Hepatocyte (in vitro differentiated cells): ENCODE measurements at regions not wholly inside any gene's neighbourhood (a gene's known extent, or its start where the extent isn't known, plus 50 kb on each side); places are given as distances from the start of the nearest gene placed in this dataset.

ENCODE experiments used
- DNase-seq: peaks from one replicate; pipeline ENCODE4 v3.0.0-alpha.2; 2016; ENCODE audit warnings: low spot score
- H2AFZ ChIP-seq: fragments of 200-600 bp; sonication (generic); 2 replicates; pipeline ENCODE4 v1.6.0; 2016; ENCODE audit warnings: antibody characterized with exemption, mild to moderate bottlenecking
- H3K27ac ChIP-seq: fragments of 200-600 bp; sonication (generic); 2 replicates; pipeline ENCODE4 v1.5.1; 2016; ENCODE audit warnings: mild to moderate bottlenecking
- H3K27me3 ChIP-seq: fragments of 200-600 bp; sonication (generic); 2 replicates; pipeline ENCODE4 v1.6.1; 2016
- H3K36me3 ChIP-seq: fragments of 200-600 bp; sonication (generic); replicated peaks from 2 replicates; pipeline ENCODE4 v1.5.1; 2016; ENCODE audit warnings: low read depth; ENCODE audit not compliant: insufficient read depth
- H3K4me1 ChIP-seq: fragments of 200-600 bp; sonication (generic); 2 replicates; pipeline ENCODE4 v1.5.1; 2016; ENCODE audit warnings: mild to moderate bottlenecking, moderate library complexity; ENCODE audit not compliant: insufficient read depth
- H3K4me2 ChIP-seq: fragments of 200-600 bp; sonication (generic); 2 replicates; pipeline ENCODE4 v1.6.0; 2016
- H3K4me3 ChIP-seq: fragments of 200-600 bp; sonication (generic); 2 replicates; pipeline ENCODE4 v1.5.1; 2016; ENCODE audit warnings: mild to moderate bottlenecking
- H3K79me2 ChIP-seq: fragments of 200-600 bp; sonication (generic); 2 replicates; pipeline ENCODE4 v1.6.0; 2017; ENCODE audit warnings: mild to moderate bottlenecking
- H3K9me2 ChIP-seq: fragments of 200-600 bp; sonication (generic); replicated peaks from 2 replicates; pipeline ENCODE4 v1.6.0; 2017; ENCODE audit warnings: mild to moderate bottlenecking; ENCODE audit not compliant: insufficient read depth
- H3K9me3 ChIP-seq: fragments of 200-600 bp; sonication (generic); 2 replicates; pipeline ENCODE4 v1.5.1; 2016; ENCODE audit warnings: low read depth, mild to moderate bottlenecking
- H4K20me1 ChIP-seq: fragments of 200-600 bp; sonication (generic); 2 replicates; pipeline ENCODE4 v1.6.0; 2016; ENCODE audit warnings: mild to moderate bottlenecking; ENCODE audit not compliant: insufficient read depth, poor library complexity, severe bottlenecking
- EZH2 ChIP-seq: fragments of 200-600 bp; sonication (generic); IDR thresholded peaks from 2 replicates; pipeline ENCODE4 v1.6.1; 2016; ENCODE audit warnings: antibody characterized with exemption, mild to moderate bottlenecking, borderline replicate concordance
- EZH2phosphoT487 ChIP-seq: fragments of 200-600 bp; sonication (generic); IDR thresholded peaks from one replicate; pipeline ENCODE4 v1.6.1; 2018; ENCODE audit warnings: antibody characterized with exemption, mild to moderate bottlenecking, low read depth, moderate library complexity; ENCODE audit not compliant: unreplicated experiment, severe bottlenecking
- WGBS: methylation state at CpG from one replicate; pipeline ENCODE4 v1.1.6; 2016; ENCODE audit warnings: low lambda C conversion rate; ENCODE audit errors: missing lambda C conversion rate; 5-methylcytosine and 5-hydroxymethylcytosine counted together
- TF ChIP-seq, protein P1 (sequence below): fragments of 200-600 bp; sonication (generic); IDR thresholded peaks from 2 replicates; pipeline ENCODE4 v1.5.1; 2016; ENCODE audit warnings: antibody characterized with exemption, mild to moderate bottlenecking; ENCODE audit not compliant: poor library complexity

DNA sequence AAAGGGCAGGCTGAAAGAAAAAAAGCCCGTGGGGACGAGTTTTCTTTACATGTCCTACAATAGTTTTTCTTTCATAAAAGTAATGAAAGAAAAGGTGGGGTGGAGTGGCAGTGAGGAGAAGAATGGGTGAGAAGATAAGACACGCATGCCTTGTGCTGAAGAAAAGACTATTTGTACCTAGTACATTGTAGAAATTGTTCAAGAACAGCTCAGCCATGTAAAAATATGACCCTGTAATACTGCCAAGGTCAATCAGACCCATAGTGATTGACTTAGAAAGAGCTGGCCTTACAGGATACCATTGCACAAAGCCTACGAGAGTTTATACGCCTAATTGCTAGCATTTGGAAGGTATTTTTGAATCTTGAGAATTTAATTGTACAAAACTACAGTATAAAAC, 126.0 kb upstream of the NRIP1 start:
- Histone ChIP-seq H3K36me3 (no peaks in the 10 kb centered on the region), H2AFZ (no peak overlapping the region), H3K4me3 (no peak overlapping the region), H3K27ac (no peak overlapping the region), H3K4me2 (no peak overlapping the region), H3K79me2 (no peaks in the 10 kb centered on the region), H4K20me1 (no peaks in the 10 kb centered on the region), H3K9me2 (no peaks in the 10 kb centered on the region), H3K9me3 (no peaks in the 10 kb centered on the region), H3K4me1 (no peaks in the 10 kb centered on the region), H3K27me3 (no peaks in the 10 kb centered on the region)
- WGBS = 93% methylated on average over 5 of the region's 5 CpGs
- TF ChIP-seq EZH2 (no peak), EZH2phosphoT487 (no peak)
- TF ChIP-seq, protein P1, sequence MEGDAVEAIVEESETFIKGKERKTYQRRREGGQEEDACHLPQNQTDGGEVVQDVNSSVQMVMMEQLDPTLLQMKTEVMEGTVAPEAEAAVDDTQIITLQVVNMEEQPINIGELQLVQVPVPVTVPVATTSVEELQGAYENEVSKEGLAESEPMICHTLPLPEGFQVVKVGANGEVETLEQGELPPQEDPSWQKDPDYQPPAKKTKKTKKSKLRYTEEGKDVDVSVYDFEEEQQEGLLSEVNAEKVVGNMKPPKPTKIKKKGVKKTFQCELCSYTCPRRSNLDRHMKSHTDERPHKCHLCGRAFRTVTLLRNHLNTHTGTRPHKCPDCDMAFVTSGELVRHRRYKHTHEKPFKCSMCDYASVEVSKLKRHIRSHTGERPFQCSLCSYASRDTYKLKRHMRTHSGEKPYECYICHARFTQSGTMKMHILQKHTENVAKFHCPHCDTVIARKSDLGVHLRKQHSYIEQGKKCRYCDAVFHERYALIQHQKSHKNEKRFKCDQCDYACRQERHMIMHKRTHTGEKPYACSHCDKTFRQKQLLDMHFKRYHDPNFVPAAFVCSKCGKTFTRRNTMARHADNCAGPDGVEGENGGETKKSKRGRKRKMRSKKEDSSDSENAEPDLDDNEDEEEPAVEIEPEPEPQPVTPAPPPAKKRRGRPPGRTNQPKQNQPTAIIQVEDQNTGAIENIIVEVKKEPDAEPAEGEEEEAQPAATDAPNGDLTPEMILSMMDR = no peak
- DNase-seq = no peak

DNA sequence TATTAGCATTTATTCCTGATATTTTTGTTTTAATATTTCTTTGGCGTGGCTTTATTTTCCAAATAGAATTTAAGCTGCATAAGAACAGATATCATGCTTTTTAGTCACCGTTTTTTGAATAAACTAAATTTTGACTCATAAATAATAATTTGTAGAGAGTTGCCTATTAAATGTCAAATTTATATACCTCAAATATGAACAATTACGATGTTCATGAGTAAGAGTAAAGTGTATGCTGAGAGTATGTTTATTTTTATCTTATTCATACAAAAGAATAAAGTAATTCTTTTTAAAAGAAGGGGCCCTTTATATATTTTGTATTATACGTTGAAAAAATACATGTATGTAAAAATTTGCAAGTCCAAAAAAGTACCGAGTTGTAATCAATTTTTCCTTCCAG, 126.5 kb upstream of the NRIP1 start:
- TF ChIP-seq EZH2phosphoT487 (no peak), EZH2 (no peak)
- TF ChIP-seq, protein P1 = no peak
- H3K9me2 ChIP-seq = no peaks in the 10 kb centered on the region
- 93% methylated on average over 5 of the region's 5 CpGs for WGBS
- H3K27ac ChIP-seq = no peak overlapping the region
- no peaks in the 10 kb centered on the region for H3K9me3 ChIP-seq
- no peaks in the 10 kb centered on the region for H3K79me2 ChIP-seq
- H4K20me1 ChIP-seq = no peaks in the 10 kb centered on the region
- no peak for DNase-seq
- H3K4me1 ChIP-seq = no peaks in the 10 kb centered on the region
- H3K4me2 ChIP-seq = no peak overlapping the region
- H3K36me3 ChIP-seq = no peaks in the 10 kb centered on the region
- H3K27me3 ChIP-seq = no peaks in the 10 kb centered on the region
- H3K4me3 ChIP-seq = no peak overlapping the region
- H2AFZ ChIP-seq = no peak overlapping the region

DNA sequence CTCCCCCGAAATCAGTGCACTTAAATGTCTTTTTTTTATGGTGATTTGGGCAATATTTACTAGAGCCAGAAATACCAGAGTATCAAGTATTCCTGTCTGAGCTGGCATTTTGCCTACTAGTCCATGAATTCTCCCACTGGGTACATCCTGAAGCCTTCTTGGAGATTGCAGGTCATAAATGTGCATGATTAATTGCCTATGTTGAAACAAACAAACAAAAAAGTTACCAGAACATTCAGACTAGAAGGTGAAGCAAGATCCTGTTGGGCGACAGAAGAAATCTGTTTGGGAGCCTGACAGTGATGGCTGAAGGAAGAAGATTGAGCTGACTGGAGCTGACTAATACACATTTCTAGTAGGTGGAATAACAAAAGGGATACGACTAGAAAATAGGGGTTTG, 127.4 kb upstream of the NRIP1 start:
- no peaks in the 10 kb centered on the region for H3K79me2 ChIP-seq
- no peak overlapping the region for H2AFZ ChIP-seq
- no peak overlapping the region for H3K27ac ChIP-seq
- no peaks in the 10 kb centered on the region for H3K27me3 ChIP-seq
- no peaks in the 10 kb centered on the region for H3K9me2 ChIP-seq
- WGBS = 67% methylated on average over 3 of the region's 3 CpGs
- TF ChIP-seq EZH2 = no peak
- no peak for TF ChIP-seq EZH2phosphoT487
- TF ChIP-seq, protein P1 = no peak
- H3K4me2 ChIP-seq = no peak overlapping the region
- H3K36me3 ChIP-seq = no peaks in the 10 kb centered on the region
- H3K4me1 ChIP-seq = no peaks in the 10 kb centered on the region
- no peaks in the 10 kb centered on the region for H4K20me1 ChIP-seq
- peak; percentile 49 for DNase-seq
- H3K4me3 ChIP-seq = no peak overlapping the region
- no peaks in the 10 kb centered on the region for H3K9me3 ChIP-seq

DNA sequence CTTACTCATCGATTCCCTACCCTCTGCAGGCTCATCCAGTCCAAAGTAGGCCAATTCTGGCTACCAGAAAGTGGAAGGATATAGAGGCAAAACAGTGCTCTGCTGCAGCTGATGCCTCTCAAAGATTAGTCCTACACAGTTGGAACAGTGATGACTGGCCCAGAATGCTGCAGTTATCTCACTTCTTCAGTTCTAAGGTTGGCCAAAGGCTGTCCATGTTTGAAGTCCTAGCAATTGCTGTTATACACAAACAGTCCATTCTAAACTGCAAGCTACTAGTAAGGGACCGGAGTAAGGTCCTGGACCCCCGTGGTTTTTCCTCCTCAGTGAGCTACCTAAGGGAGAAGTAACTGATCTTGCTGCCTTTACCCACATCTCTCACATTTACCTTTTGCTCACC, 129.1 kb upstream of the NRIP1 start:
- H3K4me1 ChIP-seq = no peaks in the 10 kb centered on the region
- no peaks in the 10 kb centered on the region for H3K27me3 ChIP-seq
- H3K4me2 ChIP-seq = no peak overlapping the region
- H3K9me2 ChIP-seq = no peaks in the 10 kb centered on the region
- H2AFZ ChIP-seq = no peak overlapping the region
- no peak overlapping the region for H3K27ac ChIP-seq
- H3K9me3 ChIP-seq = no peaks in the 10 kb centered on the region
- H3K4me3 ChIP-seq = no peak overlapping the region
- TF ChIP-seq, protein P1 = no peak
- no peak for TF ChIP-seq EZH2
- TF ChIP-seq EZH2phosphoT487 = no peak
- H4K20me1 ChIP-seq = no peaks in the 10 kb centered on the region
- H3K36me3 ChIP-seq = no peaks in the 10 kb centered on the region
- DNase-seq = no peak
- H3K79me2 ChIP-seq = no peaks in the 10 kb centered on the region
- WGBS = 94% methylated on average over 3 of the region's 3 CpGs
